LoVo (cell line): ENCODE measurements at regions not wholly inside any gene's neighbourhood (a gene's known extent, or its start where the extent isn't known, plus 50 kb on each side); places are given as distances from the start of the nearest gene placed in this dataset.
A peak's percentile ranks its signal among the peaks of the same experiment; 100 is the strongest.

Experiments used
- DNase-seq: peaks from one replicate; pipeline ENCODE4 v3.0.0-alpha.2; 2016; ENCODE audit warnings: low spot score

- DNase-seq, result no peak
Observed at GRCh38 chr2:196530910-196531309, 108.6 kb upstream of the CCDC150 start.

DNA sequence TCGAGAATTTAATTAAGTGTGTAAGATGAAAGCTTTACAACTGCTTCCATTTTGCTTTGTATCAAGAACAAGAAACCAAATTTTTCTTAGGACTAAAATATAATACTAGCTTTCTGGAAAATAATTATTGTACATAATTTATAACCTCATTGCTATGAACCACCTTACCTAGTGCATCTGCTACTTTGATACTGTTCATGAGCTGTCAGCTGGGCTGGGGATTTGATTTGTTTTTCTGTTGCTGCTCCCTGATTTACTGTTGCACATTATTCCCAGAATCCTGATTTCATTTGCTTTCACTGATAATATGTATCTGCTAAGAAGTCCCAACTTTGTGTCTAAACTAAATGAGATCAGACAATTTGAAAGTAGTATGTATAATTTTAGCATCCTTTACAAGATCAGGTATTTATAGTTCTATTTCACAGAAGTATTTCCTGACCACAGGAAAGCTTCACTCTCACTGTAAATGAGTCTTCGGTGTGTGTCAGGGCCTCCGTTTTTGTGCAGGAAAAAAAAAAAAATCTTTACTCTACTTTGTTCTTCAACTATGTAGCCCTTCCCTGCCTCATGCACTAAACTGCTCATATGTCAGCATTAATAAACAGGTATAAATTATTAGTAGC is 105.6 kb upstream of the CCDC150 start:
- DNase-seq, result no peak

- DNase-seq, result no peak
Observed at GRCh38 chr2:196534495-196534894, 105.0 kb upstream of the CCDC150 start.

DNA sequence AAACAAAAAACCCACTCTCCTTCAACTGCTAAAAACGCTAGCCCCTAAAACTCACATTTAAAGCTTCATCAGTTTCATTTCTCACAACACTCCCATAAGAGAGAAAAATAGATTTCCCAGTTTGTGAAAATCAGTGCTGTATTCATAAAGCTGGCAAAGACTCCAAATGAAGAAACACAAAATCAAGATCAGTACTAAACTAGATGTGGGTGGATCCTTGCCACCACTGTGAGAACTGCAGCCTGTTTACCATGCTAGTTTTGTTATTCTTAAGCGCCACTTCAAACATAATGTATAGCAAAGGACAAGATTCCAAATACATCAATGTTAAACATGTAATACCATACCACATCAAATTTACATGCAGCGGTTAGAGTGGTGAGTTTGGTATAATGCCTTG is 104.5 kb upstream of the CCDC150 start:
- no peak for DNase-seq

- DNase-seq, result no peak
Observed at GRCh38 chr2:196535742-196536141, 103.8 kb upstream of the CCDC150 start.

DNA sequence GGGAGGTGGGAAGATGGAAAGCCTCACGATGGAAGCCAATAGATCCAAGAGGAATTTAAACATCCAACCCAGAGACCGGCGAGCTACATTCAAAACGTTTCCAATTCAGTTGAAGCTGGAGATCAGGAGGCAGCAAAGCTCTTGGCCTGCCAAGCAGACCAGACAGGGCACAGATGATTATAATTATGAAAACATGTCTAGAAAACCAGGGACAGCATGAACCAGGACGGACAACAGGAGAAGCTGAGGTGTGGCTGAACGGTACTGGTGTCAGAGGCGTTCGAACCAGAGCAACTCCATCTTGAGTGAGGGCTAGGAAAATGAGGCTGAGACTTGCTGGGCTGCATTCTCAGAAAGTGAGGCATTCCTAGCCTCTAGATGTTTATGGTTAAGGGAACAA is 102.2 kb upstream of the CCDC150 start:
- no peak for DNase-seq

DNA sequence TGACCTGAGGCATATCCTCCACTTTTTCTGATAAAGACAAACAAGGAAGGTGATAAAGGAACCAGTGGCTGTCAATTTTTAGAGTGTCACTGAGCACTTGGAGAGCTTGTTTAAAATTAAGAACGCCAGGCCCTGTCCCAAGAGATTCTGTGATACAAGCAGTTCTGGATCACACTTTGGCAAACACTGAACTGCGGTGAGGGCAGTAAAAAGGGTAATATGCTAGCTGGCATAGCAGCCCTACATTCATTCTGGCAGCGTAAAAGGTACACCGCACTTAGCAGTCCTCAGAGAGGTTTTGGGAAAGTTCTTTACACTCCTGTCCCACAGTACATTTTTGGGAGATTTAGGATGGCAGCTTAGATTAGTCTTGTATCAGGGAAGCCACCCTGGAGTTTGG is 101.3 kb upstream of the CCDC150 start:
- no peak for DNase-seq

- DNase-seq, result no peak
Observed at GRCh38 chr2:196538646-196539045, 100.9 kb upstream of the CCDC150 start.

DNA sequence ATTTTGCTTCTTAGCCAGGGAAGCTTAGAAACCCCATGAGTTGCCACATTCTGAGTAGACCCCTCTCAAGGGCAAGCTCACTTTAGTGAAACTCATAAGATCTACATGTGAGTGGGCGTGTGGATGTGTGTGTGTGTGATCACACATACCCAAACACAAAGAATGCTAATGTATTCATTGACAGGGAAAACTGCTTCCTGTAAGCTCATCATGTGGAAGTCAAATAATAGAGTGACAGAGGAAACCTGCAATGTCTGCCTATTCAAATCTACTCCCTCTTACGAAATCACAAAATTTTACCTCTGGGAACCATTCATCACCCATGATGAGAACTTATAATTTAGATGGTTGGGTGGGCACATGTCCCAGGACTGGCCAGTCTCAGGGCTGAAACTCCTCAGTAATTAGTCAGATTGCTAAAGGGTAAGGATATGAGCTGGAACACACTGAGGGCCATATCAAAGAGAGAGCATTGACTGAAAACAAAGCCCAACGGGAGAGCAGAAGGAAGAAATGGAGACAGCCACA is 94.5 kb upstream of the CCDC150 start:
- no peak for DNase-seq

DNA sequence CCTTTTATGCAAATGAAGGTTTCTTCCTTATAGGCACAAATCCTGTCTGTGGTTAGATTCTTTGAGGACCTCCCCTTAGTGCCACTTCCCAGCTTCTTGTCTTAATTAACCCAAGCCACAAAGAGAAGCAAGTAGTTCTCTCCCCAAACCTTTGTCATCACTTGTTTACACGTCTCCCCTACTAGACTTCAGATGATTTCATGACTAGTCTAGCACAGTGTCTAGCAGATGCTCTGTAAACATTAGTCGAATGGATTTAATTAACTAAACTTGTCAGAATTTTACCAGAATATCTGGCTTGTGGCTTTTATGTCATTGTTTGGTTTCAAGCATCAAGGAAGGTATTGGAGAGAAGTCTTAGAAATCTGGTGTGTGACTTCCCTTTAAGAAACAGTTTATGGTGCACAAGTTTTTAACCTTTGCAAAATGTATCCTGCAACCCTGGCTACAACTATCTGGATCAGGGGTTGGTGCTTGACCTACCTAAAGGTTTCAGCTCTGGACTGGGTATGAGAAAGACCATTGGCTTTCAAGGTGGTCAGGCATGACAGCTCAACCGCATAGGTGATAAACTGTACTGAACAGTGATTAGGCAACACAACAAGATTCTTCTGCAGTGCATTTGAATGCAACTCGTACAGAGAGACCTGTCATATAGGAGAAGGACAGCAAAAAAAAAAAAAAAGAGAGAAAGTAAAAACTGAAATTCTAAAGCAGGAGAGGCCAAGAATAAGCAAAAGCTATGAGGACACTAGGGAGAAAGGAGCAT is 93.2 kb upstream of the CCDC150 start:
- no peak for DNase-seq

- no peak for DNase-seq
Observed at GRCh38 chr2:196549052-196549451, 90.5 kb upstream of the CCDC150 start.

GRCh38 chr2:196551014-196551413 is 88.5 kb upstream of the CCDC150 start:
- DNase-seq, result no peak

DNA sequence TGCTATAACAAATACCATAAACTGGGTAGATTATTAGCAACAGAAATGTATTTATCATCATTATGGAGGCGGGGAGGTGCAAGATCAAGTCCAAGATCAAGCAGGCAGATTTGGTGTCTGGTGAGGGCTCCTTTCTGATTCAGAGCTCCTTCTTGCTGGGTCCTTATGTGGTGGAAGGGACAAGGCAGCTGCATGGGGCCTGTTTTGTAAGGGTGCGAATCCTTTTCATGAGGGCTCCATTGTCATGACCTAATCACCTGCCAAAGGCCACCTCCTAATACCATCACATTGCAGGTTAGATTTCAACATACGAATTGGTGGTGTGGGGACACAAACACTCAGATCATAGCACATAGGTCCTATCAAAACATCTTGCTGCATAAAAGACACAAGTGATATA is 84.4 kb upstream of the CCDC150 start:
- DNase-seq, result no peak

DNA sequence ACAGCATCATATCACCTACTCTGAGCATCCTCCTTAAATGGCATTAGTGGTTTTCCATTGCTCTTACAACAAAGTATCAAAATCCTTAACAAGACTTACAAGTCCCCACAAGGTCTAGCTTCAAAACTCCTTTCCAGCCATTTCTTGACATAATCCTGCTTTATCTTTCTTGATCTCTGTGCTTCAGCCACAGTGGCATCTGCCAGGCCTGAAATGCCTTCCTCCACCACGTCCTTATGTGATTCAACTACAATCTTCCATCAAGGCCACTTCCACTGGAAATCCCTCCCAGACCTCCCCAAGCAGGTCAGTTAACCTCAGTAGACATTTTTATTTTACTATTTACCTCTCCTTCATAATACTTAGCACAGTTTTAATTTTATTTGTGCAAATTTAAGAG is 83.8 kb upstream of the CCDC150 start:
- no peak for DNase-seq

GRCh38 chr2:196558497-196558896 is 81.0 kb upstream of the CCDC150 start:
- no peak for DNase-seq

- no peak for DNase-seq
Observed at GRCh38 chr2:196563876-196564275, 75.6 kb upstream of the CCDC150 start.

DNA sequence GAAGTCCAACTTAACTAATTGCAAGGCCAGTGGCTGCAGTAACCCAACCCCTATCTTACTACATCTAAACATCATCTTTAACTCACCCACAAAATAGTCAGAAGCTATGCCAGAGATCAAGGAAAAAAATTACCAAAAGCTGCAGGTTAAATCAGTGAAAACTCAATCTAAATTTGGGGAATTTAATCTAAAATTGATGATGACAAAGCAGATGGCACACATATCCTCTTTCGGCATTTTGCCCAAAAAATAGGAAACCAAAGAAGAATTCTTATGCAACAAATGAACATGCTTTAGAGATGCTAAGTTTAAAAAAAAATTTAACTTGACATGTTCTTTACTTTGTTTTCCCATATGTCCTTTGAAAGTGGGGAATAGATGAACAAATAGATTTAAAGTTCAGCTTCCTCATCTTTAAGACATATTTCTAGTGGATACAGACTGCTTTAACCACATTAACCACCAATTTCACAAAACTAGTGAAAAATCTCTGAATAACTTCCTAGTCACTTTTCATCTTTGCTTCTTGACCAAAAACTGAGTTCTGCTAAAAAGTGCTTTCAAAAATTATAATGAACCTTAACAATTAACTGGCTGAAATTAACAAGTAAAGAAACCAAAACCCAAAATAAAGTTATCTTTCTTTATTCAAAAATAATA is 74.3 kb upstream of the CCDC150 start:
- no peak for DNase-seq

GRCh38 chr2:196565982-196566381 is 73.5 kb upstream of the CCDC150 start:
- DNase-seq, result no peak

DNA sequence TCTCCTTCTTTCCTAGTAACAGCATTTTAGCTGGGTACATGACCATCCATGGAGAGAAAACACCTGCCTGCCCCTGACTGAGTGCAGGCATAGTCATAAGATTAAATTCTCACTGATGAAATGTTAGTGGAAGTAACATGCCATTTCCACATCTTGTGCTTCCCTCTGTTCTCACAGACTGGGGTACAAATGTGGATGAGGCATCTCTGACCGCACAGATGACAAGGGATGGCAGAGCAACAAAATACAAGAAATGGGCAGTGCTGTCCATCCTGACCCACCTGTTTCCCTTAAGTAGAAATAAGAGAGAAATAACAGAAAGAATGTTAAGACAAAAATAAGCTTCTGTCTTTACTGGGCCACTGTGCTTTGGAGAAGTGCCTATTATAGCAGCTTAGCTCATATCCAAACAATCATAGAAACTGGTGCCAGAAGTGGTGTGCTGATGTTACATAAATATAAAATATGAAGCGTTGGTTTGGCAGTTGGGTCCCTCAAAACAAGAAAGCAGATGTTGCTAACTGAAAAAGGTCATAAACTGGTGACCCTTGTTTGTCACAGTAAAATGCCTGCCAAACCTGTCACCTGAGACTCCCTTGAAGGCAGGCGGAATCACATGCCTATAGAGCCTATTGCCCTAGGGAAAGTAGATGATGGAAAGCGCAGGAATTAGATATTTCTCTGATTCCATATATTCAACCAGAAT is 72.4 kb upstream of the CCDC150 start:
- DNase-seq, result no peak

DNA sequence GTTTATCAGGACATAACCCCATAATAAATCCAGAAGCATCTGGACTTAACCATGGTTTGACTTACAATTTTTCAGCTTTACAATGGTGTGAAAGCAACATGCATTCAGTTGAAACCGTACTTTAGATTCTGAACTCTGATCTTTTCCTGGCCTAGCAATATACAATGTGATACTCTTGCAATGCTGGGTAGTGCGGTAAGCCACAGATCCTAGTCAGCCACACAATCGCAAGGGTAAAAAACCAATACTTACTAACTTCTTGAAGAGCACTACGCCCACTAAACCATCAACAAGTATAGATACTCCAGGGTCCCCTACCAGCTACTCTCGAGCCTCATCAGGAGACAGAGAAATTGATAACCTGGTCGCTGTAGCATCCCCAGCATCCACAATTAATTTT is 71.0 kb upstream of the CCDC150 start:
- no peak for DNase-seq

GRCh38 chr2:196584903-196585302 is 54.6 kb upstream of the CCDC150 start:
- no peak for DNase-seq

GRCh38 chr2:196586511-196586991 is 53.0 kb upstream of the CCDC150 start:
- DNase-seq, result peak; percentile 54
